HG03103 (cell line): ENCODE measurements at regions not wholly inside any gene's neighbourhood (a gene's known extent, or its start where the extent isn't known, plus 50 kb on each side); places are given as distances from the start of the nearest gene placed in this dataset.
"Not testable (repeated sequence)": the region's sequence is repeated elsewhere in the genome, so short reads cannot be mapped to it uniquely, and the experiment has no call there.

Experiments
- ATAC-seq: cut with Tn5 transposase; IDR thresholded peaks from one replicate; pipeline ENCODE4 v1.9.1; 2021; ENCODE audit warnings: low read depth; ENCODE audit not compliant: unreplicated experiment

DNA sequence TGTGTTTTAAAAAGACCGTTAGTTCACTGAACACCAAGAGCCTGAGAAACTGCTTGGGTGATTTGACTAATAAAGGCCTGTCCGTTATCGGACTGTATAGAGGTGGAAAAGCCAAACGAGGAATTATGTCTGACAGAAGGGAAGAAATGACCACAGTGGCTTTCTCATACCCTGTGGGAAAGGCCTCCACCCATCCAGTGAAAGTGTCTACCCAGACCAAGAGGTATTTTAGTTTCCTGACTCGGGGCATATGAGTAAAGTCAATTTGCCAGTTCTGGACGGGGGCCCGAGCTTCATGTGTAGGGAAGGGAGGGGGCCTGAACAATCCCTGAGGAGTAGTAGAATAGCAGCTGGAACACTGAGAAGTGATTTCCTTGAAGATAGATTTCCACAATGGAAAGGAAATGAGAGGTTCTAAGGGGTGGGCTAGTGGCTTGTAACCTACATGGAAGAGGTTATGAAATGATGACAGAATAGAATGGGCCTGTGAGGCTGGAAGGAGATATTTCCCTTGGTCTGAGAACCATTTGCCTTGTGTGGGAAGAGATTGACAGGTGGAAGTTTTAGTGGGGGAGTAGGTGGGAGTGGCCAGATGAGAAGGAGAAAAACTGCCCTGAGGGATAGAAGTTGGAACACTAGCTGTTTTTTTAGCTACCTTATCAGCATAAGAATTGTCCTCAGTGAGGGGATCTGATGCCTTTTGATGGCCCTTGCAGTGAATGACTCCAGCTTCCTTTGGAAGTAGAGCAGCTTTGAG is 106.4 kb upstream of the PPM1J start:
- not testable (repeated sequence) for ATAC-seq

- ATAC-seq = no peak
These were observed 104.0 kb upstream of the PPM1J start for GRCh38 chr1:112818990-112819689.

GRCh38 chr1:112817555-112818373 is 102.6 kb upstream of the PPM1J start:
- ATAC-seq = no peak

DNA sequence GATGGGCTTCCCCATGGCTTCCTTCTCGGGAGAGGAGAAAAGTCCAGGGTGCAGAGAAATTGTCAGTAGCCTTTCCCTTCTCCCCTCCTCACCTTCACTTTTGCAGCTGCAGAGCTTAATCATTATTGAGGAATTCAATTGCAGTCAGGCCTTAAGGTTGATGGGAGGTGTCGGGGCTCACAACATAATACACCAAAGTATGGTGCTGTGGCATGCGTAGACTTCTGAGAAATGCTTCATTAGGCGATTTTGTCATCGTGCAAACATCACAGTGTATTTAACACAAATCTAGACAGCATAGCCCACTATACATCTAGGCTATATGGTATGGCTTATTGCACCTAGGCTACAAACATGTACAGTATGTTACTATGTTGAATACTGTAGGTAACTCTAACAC is 100.2 kb upstream of the PPM1J start:
- no peak for ATAC-seq

DNA sequence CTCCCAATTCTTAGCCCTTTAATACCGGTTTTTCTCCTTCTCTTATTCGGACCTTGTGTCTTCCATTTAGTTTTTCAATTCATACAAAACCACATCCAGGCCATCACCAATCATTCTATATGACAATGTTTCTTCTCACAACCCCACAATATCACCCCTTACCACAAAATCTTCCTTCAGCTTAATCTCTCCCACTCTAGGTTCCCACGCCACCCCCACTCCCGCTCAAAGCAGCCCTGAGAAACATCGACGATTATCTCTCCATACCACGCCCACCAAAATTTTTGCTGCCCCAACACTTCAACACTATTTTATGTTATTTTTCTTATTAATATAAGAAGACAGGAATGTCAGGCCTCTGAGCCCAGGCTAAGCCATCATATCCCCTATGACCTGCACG is 99.5 kb upstream of the PPM1J start:
- not testable (repeated sequence) for ATAC-seq

- ATAC-seq = no peak
These were observed 93.9 kb upstream of the PPM1J start for GRCh38 chr1:112808861-112809684.

DNA sequence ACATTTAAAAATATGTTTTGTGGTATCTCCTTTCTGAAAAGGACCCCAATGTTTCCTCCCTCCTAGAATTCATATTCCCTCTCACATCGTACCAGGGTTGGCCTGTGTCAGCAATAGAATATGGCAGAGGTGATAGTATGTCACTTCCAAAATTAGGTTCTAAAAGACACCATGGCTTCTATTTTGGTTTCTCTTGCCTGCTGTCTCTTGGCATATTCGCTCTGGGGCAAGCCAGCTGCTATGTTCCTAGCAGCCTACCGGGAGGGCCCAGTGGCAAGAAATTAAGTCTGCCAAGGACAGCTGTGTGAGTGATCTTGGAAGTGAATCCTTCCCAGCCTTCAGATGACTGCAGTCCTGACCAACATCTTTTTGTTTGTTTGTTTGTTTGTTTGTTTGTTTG is 92.9 kb upstream of the PPM1J start:
- no peak for ATAC-seq

- ATAC-seq = no peak
These were observed 92.0 kb upstream of the PPM1J start for GRCh38 chr1:112807117-112807516.

- ATAC-seq = no peak
These were observed 91.0 kb upstream of the PPM1J start for GRCh38 chr1:112806090-112806642.

DNA sequence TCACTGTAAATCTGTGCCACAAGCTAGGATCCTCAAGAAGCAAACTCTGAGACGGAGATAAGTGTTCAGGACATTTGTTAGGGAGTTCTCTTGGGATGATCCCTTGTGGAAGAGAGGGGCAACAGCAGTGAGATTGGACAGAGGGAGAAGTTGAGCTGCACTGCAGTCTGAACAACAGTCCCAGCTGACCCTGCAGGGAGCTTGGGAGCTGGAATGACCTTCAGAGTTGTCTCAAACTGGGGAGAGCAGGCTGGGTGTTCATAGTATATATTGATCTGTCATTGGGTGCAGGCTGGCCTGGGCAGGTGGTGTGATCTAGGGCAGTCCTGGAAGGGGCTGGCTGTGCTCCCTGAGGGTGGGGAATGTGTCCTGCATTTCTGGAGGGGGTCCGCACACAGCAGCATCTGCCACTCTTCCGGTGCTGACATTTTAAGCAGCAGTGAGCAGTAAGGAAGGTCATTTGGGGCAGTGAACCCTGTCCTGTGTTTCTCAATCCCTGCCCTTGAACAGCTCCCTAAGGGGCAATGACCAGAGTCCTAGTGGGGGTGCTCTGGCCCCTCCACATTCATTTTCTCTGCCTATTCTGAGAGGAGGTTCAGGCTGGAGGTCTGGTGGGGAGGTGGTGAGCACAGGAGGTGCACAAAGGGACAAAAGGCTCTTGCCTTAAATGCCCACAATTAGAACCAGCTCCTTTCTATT is 90.2 kb upstream of the PPM1J start:
- ATAC-seq = no peak

DNA sequence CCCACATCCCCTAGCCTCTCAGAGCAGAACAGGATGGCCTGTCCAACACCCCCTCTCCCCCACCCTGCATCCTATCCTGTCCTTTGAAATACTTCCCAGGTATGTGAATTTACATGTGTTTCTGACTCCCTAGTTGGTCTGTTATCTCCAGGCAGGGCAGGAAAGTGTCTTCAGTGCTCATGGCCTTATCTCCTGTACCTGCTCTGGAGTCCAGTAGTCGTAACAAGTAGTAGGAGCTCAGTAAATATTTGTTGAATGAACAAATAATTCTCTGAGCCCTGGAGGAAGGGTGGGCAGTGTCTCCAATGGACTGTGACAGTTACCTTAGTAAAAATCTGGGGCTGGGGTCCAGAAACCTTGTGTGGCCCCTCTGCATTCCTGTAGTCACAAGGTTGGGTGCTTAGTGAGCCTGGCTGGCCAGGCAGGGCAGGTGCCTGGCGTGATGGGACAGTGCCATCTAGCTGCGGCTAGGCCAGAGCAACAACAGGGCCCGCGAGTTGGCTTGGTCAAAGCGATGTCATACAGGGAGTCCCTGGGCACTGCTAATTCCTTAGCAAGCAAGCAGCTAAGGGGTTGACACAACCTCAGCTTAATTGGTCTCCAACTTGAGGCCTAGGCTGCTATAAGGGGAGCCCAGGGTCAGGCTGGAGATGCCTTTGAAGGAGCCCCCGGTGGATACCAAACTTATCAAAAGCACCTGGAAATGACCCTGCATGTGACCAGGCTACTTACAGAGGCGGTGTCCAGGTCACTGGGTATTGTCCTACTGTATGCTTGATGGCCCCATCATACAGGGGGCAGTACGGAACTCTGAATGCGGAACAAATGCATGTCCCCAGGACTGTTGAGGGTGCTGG is 89.0 kb upstream of the PPM1J start:
- ATAC-seq = no peak

GRCh38 chr1:112800289-112800688 is 85.2 kb upstream of the PPM1J start:
- ATAC-seq = no peak

- ATAC-seq = no peak
These were observed 83.2 kb upstream of the PPM1J start for GRCh38 chr1:112798292-112798691.

DNA sequence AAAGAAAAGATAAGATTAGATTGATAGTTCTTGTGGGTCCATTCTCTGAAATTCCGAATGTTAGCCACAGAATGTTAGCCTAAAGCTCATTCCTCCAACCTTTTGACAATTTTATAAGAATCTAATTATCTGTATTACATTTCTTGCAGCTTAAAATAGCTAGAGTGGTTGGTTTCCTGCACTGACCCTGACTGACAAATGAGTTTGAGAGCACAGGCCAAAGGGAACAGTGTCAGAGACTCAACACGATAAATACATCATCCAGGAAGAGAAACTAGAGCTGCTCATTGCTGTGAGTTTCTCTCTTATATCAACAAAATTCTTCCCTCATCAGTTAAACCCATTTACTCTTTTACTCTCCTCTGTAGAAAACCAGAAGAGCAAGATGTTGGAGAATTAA is 82.1 kb upstream of the PPM1J start:
- ATAC-seq = no peak

DNA sequence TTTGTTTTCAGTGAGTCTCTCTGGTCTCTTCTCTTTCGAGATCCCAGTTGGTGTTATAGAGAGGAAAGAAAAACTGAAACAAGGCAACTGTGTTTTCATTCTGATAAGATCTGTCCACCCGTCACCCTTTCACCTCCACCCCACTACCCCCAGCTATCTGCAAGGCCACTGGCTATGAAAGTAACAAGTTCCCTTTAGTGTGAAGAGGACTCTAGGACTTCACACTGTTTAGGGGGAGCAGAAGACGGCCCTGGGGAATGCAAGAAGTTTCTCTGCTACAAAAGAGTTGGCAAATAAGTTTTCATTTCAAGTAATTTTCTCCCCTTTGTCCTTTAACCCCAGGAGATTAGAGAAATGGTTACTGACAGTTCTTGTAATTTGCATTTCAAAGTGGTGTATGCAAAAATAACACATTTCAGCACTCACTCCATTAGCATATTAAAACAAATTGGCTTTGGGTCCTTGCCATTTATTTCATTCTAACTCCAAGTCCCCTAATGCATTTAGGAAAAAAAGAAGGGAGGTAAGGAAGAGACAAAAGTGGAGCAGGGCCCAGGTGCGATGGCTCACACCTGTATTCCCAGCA is 79.6 kb upstream of the PPM1J start:
- no peak for ATAC-seq

DNA sequence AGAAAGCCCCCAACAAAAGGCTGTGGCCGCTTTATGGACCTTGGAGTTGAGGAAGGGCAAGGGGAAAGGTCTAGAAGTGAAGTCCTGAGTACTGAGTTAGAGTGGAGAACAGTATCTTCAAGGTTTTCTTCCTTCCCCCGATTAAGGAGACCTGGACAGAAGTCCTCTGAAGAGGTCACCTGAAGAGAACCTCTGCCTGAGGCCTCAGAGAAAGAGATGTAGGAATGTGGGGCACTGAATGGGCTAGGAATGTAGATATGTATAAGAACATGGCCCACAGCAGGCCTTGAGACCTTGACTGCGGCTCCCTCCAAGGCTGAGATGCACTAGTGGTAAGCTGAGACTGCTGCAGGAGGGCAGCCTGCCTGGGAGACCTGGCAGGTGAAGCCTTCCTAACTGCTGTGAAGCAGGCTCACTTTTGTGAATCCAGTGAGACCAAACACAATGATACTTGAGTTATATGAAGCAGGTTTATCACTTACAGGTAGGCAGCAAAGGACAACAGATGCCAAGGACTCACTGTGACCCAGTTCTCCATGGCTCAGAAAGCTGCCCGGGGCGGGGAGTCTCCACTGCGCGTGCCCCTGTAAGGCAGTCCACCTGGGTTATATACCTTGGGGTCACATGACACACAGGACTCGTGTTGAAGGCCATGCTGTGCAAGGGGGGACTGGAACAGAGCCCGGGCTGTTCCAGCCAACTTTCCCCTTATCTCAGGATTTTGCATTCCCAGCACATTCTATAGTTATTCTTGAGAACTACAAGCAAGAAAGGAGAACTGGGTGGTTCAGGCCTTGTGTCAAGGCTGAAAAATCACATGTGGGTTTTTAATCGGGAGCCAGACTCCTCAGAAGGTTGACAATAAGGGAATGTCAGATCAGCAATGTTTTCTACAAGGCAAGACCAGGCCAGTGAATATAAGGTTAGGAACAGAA is 78.8 kb upstream of the PPM1J start:
- no peak for ATAC-seq

DNA sequence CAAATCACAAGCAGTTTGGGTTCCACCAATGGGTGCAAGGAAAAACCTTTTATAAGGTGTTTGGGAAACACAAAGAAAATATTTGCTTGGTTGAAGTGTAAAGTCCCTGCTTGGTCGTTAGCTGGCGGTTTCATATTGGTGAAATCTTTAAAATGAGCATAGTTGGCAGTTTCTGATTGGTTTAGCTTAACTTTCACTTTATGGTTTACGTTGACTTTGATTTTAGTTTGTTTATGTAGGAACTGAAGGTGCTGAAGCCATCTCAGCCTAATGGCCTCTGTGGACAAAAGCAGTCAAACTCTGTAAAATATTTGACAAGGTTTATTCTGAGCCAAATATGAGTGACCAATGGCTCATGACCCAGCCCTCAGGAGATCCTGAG is 76.6 kb upstream of the PPM1J start:
- ATAC-seq = no peak
